ENCODE measurements at regions not wholly inside any gene's neighbourhood (a gene's known extent, or its start where the extent isn't known, plus 50 kb on each side); places are given as distances from the start of the nearest gene placed in this dataset.

GRCh38 chr7:25619963-25620799 lies 391.9 kb upstream of the NPVF start:
- no peak for ATAC-seq
- TF ChIP-seq POLR2A (IDR thresholded peaks at IDR 0.05), result no peak
- peak; percentile 47 for TF ChIP-seq EP300 (IDR thresholded peaks at IDR 0.05)
- peak; percentile 67 for TF ChIP-seq POLR2AphosphoS5 (IDR thresholded peaks at IDR 0.05)
- no peak for TF ChIP-seq CTCF (IDR thresholded peaks at IDR 0.05)
- Histone ChIP-seq H3K4me3 (no peak overlapping the region), H3K4me1 (peaks cover 0 to 27% (median 3%) of the 10 kb centered on the region in 3 donors), H3K27me3 (no peaks in the 10 kb centered on the region), H3K36me3 (no peaks in the 10 kb centered on the region), H3K27ac (peak overlapping the region; percentile 61 to 87 (median 76)), H3K9me3 (no peaks in the 10 kb centered on the region)
- WGBS, 2 donors (ENCODE audit: low coverage in 1 of 2), result 35 to 45% methylated on average over 7 of the region's 8 CpGs

- no peak for ATAC-seq
- 95 to 100% methylated on average over 1 to 2 of the region's 2 CpGs for WGBS, 2 donors (ENCODE audit: low coverage in 1 of 2)
These were observed 393.7 kb upstream of the NPVF start for GRCh38 chr7:25621993-25622392.

GRCh38 chr7:25622695-25623094 lies 394.4 kb upstream of the NPVF start:
- WGBS, 2 donors (ENCODE audit: low coverage in 1 of 2), result 60 to 82% methylated on average over 1 to 3 of the region's 3 CpGs
- Histone ChIP-seq H3K36me3 (no peaks in the 10 kb centered on the region), H3K4me1 (peaks cover 0 to 28% (median 3%) of the 10 kb centered on the region in 3 donors), H3K27ac (peak overlapping the region in 1 of 4 donors; percentile 32), H3K9me3 (no peaks in the 10 kb centered on the region), H3K27me3 (no peaks in the 10 kb centered on the region), H3K4me3 (no peak overlapping the region)
- no peak for ATAC-seq
- TF ChIP-seq POLR2AphosphoS5 (IDR thresholded peaks at IDR 0.05) (no peak), CTCF (IDR thresholded peaks at IDR 0.05) (no peak)

More at GRCh38 chr7:25621993-25622392, 393.7 kb upstream of the NPVF start:
- no peak overlapping the region for H3K4me3 ChIP-seq
- no peaks in the 10 kb centered on the region for H3K27me3 ChIP-seq
- no peaks in the 10 kb centered on the region for H3K36me3 ChIP-seq
- peaks cover 0 to 28% (median 3%) of the 10 kb centered on the region in 3 donors for H3K4me1 ChIP-seq
- H3K9me3 ChIP-seq, result no peaks in the 10 kb centered on the region
- TF ChIP-seq CTCF (IDR thresholded peaks at IDR 0.05) (no peak), POLR2A (IDR thresholded peaks at IDR 0.05) (no peak), POLR2AphosphoS5 (IDR thresholded peaks at IDR 0.05) (no peak), EP300 (IDR thresholded peaks at IDR 0.05) (no peak)
- peak overlapping the region in 1 of 4 donors; percentile 87 for H3K27ac ChIP-seq

- no peak overlapping the region for H3K27ac ChIP-seq
- peaks cover 0 to 28% (median 3%) of the 10 kb centered on the region in 3 donors for H3K4me1 ChIP-seq
- H3K36me3 ChIP-seq, result no peaks in the 10 kb centered on the region
- TF ChIP-seq POLR2A (IDR thresholded peaks at IDR 0.05) (no peak), CTCF (IDR thresholded peaks at IDR 0.05) (no peak), EP300 (IDR thresholded peaks at IDR 0.05) (no peak), POLR2AphosphoS5 (IDR thresholded peaks at IDR 0.05) (no peak)
- H3K27me3 ChIP-seq, result no peaks in the 10 kb centered on the region
- WGBS, 2 donors (ENCODE audit: low coverage in 1 of 2), result 85 to 92% methylated on average over 3 of the region's 3 CpGs
- no peak for ATAC-seq
- no peaks in the 10 kb centered on the region for H3K9me3 ChIP-seq
- no peak overlapping the region for H3K4me3 ChIP-seq
These were observed 395.8 kb upstream of the NPVF start for GRCh38 chr7:25624051-25624450.

GRCh38 chr7:25624833-25625232 lies 396.5 kb upstream of the NPVF start:
- ATAC-seq, result peak; percentile 78
- Histone ChIP-seq H3K4me1 (peaks cover 0 to 24% (median 3%) of the 10 kb centered on the region in 3 donors), H3K27ac (peak overlapping the region in 2 of 4 donors; percentile 29 to 66), H3K36me3 (no peaks in the 10 kb centered on the region), H3K4me3 (no peak overlapping the region), H3K27me3 (no peaks in the 10 kb centered on the region), H3K9me3 (no peaks in the 10 kb centered on the region)
- TF ChIP-seq EP300 (IDR thresholded peaks at IDR 0.05), result no peak
- 43 to 86% methylated on average over 7 to 8 of the region's 8 CpGs for WGBS, 2 donors (ENCODE audit: low coverage in 1 of 2)

Data from gastroesophageal sphincter (tissue), 4 donors.